Gastrocnemius medialis (tissue), 4 donors: ENCODE measurements at regions not wholly inside any gene's neighbourhood (a gene's known extent, or its start where the extent isn't known, plus 50 kb on each side); places are given as distances from the start of the nearest gene placed in this dataset.
"Not testable (repeated sequence)": the region's sequence is repeated elsewhere in the genome, so short reads cannot be mapped to it uniquely, and the experiment has no call there.

ENCODE experiments used
- ATAC-seq, 2 donors: fragments of 150-250 bp; one replicate each; pipeline ENCODE4 v1.9.1; 2016
- DNase-seq, 2 donors: peaks; one replicate each; pipeline ENCODE4 v3.0.0-alpha.2; 2019
- H3K27ac ChIP-seq, 4 donors: fragments of 200-600 bp; sonication (generic); 1 replicate in 1 of 4; 2 replicates in 3 of 4; pipeline ENCODE4 v1.5.1; 2016 to 2018; ENCODE audit warnings: mild to moderate bottlenecking in 2 of 4, moderate library complexity in 1 of 4
- H3K27me3 ChIP-seq, 3 donors: fragments of 200-600 bp; sonication (generic) in 2 of 3; 1 replicate in 1 of 3; 2 replicates in 2 of 3; pipeline versions ENCODE4 v1.5.1 to v1.6.0; 2016 to 2019; ENCODE audit warnings: mild to moderate bottlenecking in 1 of 3, moderate library complexity in 1 of 3
- H3K36me3 ChIP-seq, 2 donors: fragments of 200-600 bp; sonication (generic) in 1 of 2; one replicate each; pipeline ENCODE4 v1.5.1; 2017 to 2018
- H3K4me1 ChIP-seq, 2 donors: fragments of 200-600 bp; sonication (generic) in 1 of 2; one replicate each; pipeline ENCODE4 v1.5.1; 2016 to 2017; ENCODE audit warnings: mild to moderate bottlenecking in 2 of 2
- H3K4me3 ChIP-seq, 4 donors: fragments of 200-600 bp; sonication (generic) in 3 of 4; 1 replicate in 1 of 4; 2 replicates in 3 of 4; pipeline ENCODE4 v1.5.1; 2016 to 2019; ENCODE audit warnings: mild to moderate bottlenecking in 2 of 4
- H3K9me3 ChIP-seq, 3 donors: fragments of 200-600 bp; sonication (generic) in 2 of 3; 1 replicate in 1 of 3; 2 replicates in 2 of 3; pipeline ENCODE4 v1.5.1; 2016 to 2019
- POLR2A ChIP-seq, 2 donors: fragments of 450-650 bp; IDR thresholded peaks; one replicate each; pipeline ENCODE4 v1.6.1; 2017; ENCODE audit warnings: antibody characterized with exemption in 2 of 2, mild to moderate bottlenecking in 2 of 2, moderate library complexity in 2 of 2
- in situ Hi-C, 4 donors: fragments of 200-750 bp; cut with MboI; loops; one replicate each; pipeline versions ENCODE4 v1.15.0 to v1.8.0; 2017; ENCODE audit warnings: low sequenced_read_pairs in 4 of 4
- intact Hi-C: fragments of 100-400 bp; cut with DNase I; formaldehyde crosslinking; loops from one replicate; pipeline ENCODE4 v1.15.1; 2023; ENCODE audit warnings: low total_unique reads

- H3K4me3 ChIP-seq, H3K4me1 ChIP-seq, H3K36me3 ChIP-seq, H3K27ac ChIP-seq, DNase-seq, intact Hi-C loops, H3K9me3 ChIP-seq, in situ Hi-C loops, H3K27me3 ChIP-seq, ATAC-seq: not testable (repeated sequence)
These were observed 846.4 kb downstream of the RPIA start for GRCh38 chr2:89537862-89538261.

- H3K4me1 ChIP-seq, H3K27me3 ChIP-seq, H3K27ac ChIP-seq, DNase-seq, H3K36me3 ChIP-seq, H3K9me3 ChIP-seq, in situ Hi-C loops, H3K4me3 ChIP-seq, ATAC-seq, intact Hi-C loops: not testable (repeated sequence)
These were observed 852.6 kb downstream of the RPIA start for GRCh38 chr2:89544110-89544509.

- H3K4me1 ChIP-seq, DNase-seq, intact Hi-C loops, H3K27me3 ChIP-seq, H3K4me3 ChIP-seq, H3K36me3 ChIP-seq, in situ Hi-C loops, H3K9me3 ChIP-seq, ATAC-seq, H3K27ac ChIP-seq: not testable (repeated sequence)
These were observed 887.7 kb downstream of the RPIA start for GRCh38 chr2:89579154-89579553.

GRCh38 chr2:89582816-89583215, 891.3 kb downstream of the RPIA start:
- H3K4me1 ChIP-seq, in situ Hi-C loops, H3K27ac ChIP-seq, ATAC-seq, H3K36me3 ChIP-seq, intact Hi-C loops, H3K27me3 ChIP-seq, H3K9me3 ChIP-seq, DNase-seq, H3K4me3 ChIP-seq: not testable (repeated sequence)

GRCh38 chr2:89584046-89584445, 892.6 kb downstream of the RPIA start:
- ATAC-seq, H3K4me1 ChIP-seq, intact Hi-C loops, in situ Hi-C loops, H3K36me3 ChIP-seq, DNase-seq, H3K27me3 ChIP-seq, H3K9me3 ChIP-seq: not testable (repeated sequence)
- H3K4me3 ChIP-seq, result peak overlapping the region in 1 of 4 donors; percentile 22
- peak overlapping the region in 1 of 4 donors; percentile 36 for H3K27ac ChIP-seq

GRCh38 chr2:89584868-89585557, 893.5 kb downstream of the RPIA start:
- in situ Hi-C loops, DNase-seq, intact Hi-C loops, ATAC-seq, H3K9me3 ChIP-seq, H3K4me1 ChIP-seq, H3K36me3 ChIP-seq, H3K27me3 ChIP-seq: not testable (repeated sequence)
- Histone ChIP-seq H3K4me3 (peak overlapping the region in 2 of 4 donors; percentile 47 to 54), H3K27ac (peak overlapping the region in 1 of 4 donors; percentile 14)

GRCh38 chr2:89585558-89585920, 894.1 kb downstream of the RPIA start:
- H3K9me3 ChIP-seq, DNase-seq, intact Hi-C loops, ATAC-seq, in situ Hi-C loops, H3K27me3 ChIP-seq, H3K36me3 ChIP-seq, H3K4me1 ChIP-seq, H3K27ac ChIP-seq: not testable (repeated sequence)
- peak in 1 of 2 donors; percentile 46 for TF ChIP-seq POLR2A (IDR thresholded peaks at IDR 0.05)
- H3K4me3 ChIP-seq, result peak overlapping the region in 3 of 4 donors; percentile 39 to 54 (median 47)

- DNase-seq, H3K27ac ChIP-seq, H3K27me3 ChIP-seq, H3K4me1 ChIP-seq, ATAC-seq, H3K36me3 ChIP-seq, intact Hi-C loops, in situ Hi-C loops, H3K9me3 ChIP-seq, H3K4me3 ChIP-seq: not testable (repeated sequence)
These were observed 908.4 kb downstream of the RPIA start for GRCh38 chr2:89599843-89600242.

- H3K27ac ChIP-seq, H3K27me3 ChIP-seq, intact Hi-C loops, in situ Hi-C loops, H3K36me3 ChIP-seq, H3K4me1 ChIP-seq, ATAC-seq, DNase-seq, H3K9me3 ChIP-seq, H3K4me3 ChIP-seq: not testable (repeated sequence)
These were observed 915.0 kb downstream of the RPIA start for GRCh38 chr2:89606514-89606913.

- ATAC-seq, H3K27ac ChIP-seq, H3K36me3 ChIP-seq, H3K4me1 ChIP-seq, DNase-seq, H3K4me3 ChIP-seq, H3K9me3 ChIP-seq, in situ Hi-C loops, intact Hi-C loops: not testable (repeated sequence)
- H3K27me3 ChIP-seq, result peaks cover 0 to 15% (median 4%) of the 10 kb centered on the region in 3 donors
These were observed 918.9 kb downstream of the RPIA start for GRCh38 chr2:89610207-89610926.

- H3K9me3 ChIP-seq, H3K36me3 ChIP-seq, in situ Hi-C loops, H3K27ac ChIP-seq, DNase-seq, H3K4me1 ChIP-seq, H3K4me3 ChIP-seq, ATAC-seq, intact Hi-C loops: not testable (repeated sequence)
- H3K27me3 ChIP-seq, result peaks cover 0 to 15% (median 4%) of the 10 kb centered on the region in 3 donors
These were observed 919.5 kb downstream of the RPIA start for GRCh38 chr2:89610927-89611515.
